ENCODE measurements at regions not wholly inside any gene's neighbourhood (a gene's known extent, or its start where the extent isn't known, plus 50 kb on each side); places are given as distances from the start of the nearest gene placed in this dataset.

DNA sequence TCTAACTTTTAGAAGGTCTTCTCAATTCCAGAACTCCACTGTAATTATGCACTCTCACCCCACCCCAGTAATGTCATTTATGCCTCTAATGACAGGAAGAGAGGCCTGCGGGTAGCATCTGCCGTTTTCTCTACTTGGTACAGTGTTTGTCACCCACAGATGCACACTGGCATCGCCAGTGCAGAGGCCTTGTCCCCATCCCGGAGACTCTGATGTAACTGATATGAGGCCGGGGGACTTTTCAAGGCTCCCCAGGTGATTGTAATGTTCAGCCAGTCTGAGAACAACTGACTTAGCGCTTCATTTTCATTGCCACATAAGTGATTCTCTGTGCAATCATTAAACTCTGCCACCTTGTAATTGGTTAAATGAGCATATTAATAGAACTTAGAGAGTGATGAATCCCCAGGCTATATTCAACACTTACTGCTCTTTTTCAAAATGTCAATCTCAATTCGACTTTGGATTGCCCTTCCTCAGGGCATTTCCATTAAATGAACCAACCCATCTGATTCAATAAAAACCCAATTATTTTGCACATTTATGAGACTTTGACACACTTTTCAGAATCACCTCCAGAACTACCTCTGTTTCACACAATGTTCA is 113.2 kb downstream of the HERPUD2 start:
- no peak overlapping the region for H3K4me3 ChIP-seq (ENCODE audit: low read depth, low read length)

DNA sequence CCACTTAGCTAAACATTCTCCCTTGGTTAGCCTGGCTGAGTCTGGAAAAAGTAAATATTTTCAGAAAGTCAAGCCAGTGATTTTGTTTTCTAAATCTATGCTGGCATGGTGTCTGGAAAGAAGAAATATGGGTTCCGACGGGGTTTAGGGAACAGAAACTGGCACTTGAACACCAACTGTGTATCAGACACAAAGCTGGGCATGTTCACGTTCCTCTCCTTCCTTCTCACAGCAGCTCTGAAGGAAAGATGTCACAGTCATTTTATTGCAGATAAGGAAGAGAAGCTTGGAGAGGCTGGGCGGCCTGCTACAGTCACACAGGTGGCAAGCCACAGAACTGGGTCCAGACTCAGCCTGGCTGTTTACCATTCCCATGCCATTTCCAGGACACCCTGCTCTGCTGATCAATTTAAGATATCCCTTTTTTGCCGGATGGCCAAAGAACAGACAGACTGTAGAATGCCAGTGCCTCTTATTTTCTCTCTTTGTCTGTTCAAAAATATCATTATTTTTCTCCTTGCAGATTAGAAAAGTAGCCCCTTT is 118.8 kb downstream of the HERPUD2 start:
- H3K4me3 ChIP-seq (ENCODE audit: low read depth, low read length): no peak overlapping the region

DNA sequence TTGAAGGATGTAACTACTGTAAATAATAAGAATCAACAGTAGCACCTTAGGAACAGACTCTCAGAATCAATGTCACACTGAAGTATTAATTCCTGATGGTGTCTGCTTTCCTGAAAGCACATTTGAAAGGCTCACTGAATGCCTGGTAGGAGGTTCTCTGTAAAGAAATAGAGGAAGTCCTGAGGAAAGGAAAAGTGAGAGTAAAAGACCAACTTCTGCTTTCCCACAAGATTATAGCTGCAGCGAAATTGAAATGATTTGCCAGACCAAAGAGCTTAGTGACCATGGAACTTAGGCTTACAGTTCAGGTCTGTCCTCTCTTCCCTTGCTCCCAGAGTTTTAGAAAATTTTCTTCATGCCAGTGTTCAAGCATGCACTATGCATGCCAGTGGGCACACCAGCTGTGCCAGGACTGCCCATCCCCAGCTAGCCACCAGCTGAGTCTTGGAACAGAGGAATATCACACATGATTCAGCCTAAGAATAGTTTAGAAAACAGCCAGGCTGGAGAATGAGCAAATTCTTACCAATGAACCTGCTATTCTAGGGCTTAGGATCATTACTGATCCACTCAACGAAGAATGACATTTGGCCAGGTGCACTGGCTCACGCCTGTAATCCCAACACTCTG is 123.2 kb downstream of the HERPUD2 start:
- no peak overlapping the region for H3K4me3 ChIP-seq (ENCODE audit: low read depth, low read length)

DNA sequence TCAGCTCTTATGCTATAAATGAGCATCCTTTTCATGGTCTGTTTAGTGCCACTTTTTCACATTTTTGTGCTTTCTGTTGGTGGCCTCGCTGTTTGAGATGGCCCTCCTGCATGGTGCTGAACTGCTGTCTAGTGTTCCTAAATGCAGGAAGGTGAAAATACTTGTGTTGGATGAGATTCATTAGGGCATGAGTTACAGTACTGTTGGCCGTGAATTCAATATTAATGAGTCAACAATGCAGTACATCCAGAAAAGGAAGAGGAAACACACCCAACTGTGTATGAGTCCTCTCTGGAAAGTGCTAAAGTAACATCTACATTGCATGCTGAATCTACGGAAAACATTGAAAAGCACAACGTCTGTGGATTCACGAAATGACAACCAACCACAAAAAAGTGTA is 124.0 kb downstream of the HERPUD2 start:
- no peak overlapping the region for H3K4me3 ChIP-seq (ENCODE audit: low read depth, low read length)

DNA sequence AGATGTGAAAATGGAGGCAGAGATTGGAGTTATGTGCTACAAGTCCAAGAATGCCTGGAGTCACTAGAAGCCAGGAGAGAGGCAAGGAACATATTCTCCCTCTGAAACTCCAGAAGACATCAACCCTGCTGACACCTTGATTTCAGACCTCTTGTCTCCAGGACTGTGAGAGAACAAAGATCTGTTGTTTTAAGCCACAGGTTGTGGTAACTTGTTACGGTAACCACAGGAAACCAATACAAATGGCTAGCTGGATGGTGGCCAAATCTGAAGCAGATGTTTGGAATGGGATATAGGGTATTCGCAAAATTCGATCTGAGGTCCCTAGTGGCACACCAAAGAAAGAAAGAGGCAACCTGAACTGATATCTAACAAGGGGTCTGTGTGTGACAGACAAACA is 129.0 kb downstream of the HERPUD2 start:
- H3K4me3 ChIP-seq (ENCODE audit: low read depth, low read length): no peak overlapping the region

DNA sequence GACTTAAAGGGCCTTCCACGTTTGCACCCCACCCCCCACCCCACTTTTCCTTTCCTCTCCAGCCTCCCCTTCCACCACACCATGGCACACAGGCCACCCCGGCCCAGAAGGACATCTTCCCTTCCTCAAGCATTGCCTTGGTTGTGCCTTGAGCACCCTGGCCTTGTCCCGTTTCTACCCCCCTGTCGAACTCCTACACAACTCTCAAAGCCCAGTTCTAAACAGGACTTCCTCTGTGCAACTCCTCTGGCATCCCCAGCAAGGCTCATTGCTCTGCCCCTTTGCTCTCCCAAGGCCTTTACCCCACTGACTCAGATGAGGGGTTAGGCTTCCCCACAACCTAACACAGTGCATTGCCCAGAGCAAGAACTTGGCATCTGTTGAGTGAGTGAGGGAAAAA is 136.1 kb downstream of the HERPUD2 start:
- no peak overlapping the region for H3K4me3 ChIP-seq (ENCODE audit: low read depth, low read length)

DNA sequence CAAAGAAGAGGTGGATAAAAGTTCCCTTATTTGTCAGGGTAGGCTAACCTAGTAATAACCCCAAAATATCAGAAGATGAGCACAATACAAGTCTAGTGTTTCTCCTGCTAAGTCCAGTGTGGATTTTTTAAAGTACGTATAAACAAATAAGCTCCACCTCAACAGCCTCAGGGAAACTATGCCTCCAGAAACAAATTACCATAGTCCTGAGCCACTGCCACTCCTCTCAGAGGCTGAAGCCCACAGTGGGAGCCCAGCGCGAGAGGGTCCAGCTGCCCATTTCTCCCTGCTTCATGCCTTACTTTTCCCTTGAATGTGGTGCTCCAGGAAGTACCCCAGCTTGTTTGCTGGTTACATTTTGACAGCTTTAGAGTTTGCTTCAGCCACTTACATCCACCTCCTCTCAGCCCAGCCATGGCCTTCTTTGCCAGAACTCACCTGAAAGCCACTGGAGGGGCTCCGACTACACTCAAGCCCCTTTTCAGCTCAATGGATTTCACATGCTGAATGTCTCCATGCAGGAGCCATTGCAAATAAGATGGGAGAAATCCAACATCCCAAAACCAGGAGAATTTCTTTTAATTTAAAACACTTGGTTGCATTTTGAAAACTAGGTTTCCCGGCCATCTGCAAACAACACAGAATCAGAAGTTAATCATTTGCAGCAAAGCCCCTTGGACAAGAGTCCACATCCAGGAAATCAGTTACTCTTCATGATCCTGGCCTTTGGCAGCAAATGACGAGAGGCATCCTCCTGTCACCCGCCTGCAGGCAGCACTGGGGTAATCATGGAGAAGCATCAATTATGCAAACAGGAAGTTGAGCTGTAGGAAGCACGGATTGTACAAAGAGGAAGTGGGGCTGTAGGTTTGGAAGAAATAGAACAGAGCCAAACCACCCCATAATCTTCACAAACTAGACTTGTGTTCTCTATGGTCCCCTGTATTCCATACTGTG is 138.1 kb downstream of the HERPUD2 start:
- H3K4me3 ChIP-seq (ENCODE audit: low read depth, low read length): no peak overlapping the region

DNA sequence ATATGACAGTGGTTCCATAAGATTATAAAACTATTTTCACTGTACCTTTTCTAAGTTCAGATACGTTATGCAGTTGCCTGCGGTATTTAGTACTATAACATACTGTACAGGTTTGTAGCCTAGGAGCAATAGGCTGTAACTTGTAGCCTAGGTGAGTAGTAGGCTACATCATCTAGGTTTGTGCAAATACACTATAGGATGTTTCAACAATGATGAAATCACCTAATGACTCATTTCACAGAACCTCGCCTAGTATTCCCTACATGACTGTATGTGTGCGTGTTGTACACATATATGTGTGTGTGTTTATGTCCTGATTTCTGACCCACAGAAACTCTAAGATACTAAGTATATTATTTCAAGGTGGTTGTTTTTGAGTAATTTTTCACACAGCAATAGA is 139.0 kb downstream of the HERPUD2 start:
- no peak overlapping the region for H3K4me3 ChIP-seq (ENCODE audit: low read depth, low read length)

DNA sequence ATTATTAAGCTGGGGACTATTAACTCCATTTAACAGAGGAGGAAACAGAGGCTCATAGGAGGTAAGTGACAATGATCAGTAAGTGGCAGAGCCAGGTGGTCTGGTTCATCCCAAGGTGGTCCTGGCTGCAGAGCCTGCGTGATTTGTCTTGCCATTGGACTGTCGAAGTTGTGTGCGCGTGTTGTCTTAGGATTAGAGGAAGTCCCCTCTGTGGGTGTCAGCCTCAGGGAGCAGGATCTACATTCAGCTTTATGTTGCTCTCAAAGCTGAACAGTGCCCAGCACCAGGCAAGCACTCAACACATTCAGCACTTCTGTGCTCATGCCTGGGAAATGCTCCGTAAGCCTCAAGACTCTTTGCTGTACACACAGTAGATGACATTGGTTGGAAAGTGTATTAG is 139.5 kb downstream of the HERPUD2 start:
- no peak overlapping the region for H3K4me3 ChIP-seq (ENCODE audit: low read depth, low read length)

DNA sequence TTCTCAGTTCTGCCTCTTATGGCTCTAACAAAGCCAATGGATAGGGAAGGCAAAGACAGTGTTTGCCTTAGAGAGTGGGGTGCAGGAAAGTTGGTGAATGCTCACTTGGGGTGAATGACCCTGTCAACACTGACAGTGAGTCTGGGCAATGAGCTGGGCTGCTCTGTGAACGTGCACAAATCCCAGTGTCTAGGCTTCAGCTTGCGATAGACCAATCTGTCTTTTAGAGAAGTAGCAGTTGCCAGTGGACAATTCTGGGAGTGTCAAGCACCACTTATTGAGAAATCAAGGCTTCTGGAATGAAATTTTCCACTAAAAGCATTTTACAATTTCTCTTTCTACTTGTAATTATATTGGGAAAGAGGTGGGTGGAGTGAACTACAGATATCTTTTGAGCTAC is 141.4 kb downstream of the HERPUD2 start:
- no peak overlapping the region for H3K4me3 ChIP-seq (ENCODE audit: low read depth, low read length)

DNA sequence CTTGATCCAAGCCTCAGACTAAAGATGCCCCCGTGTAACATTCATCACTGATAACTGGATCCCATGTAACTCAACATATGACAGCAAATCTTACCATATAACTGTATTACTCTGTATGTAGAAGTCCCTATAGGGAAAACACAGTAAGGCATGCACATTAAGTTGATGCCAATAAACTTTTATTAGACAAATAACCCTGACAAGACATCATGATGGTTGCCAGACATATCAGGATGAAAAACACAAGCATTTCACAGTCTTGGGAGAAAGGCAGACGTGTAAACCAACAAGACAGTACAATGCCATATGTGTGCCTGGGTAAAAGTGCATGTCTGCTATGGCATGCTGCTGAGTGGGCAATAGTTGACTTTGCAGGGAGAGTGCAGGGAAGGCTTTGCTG is 142.2 kb downstream of the HERPUD2 start:
- H3K4me3 ChIP-seq (ENCODE audit: low read depth, low read length): no peak overlapping the region

DNA sequence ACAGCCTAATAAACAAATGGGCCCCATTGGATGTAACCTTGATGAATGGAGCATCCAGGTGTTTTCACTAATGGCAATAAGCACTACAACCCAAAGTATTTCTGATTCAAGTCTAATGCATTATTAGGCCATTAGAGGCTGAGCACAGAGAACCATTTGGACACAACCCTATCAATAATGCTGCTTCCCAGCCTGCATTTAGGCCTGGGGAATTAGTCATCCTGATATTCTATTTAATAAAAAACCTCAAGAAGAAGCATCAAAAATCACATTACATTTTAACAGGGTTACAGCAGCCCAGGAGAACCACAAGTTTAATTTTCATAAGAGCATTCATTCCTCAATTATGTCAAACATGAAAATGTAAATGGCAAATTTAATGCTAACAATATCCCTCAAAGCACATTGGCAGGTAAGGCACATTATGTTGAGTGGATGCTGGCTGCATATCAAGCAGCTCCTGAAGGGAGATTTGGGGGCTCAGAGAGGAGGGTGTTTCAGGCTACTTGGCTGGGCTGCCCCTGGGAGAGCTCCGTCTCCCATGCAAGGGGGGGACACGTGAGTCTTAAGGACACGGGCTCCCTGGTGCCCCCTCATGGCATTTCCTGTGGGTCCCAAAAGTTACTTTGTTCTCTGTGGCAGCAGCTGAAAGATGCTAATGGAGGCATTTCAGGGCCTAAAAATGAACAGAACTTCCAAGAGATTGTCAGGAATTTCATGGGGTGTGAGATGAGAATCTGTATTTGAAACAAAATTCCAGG is 143.4 kb downstream of the HERPUD2 start:
- H3K4me3 ChIP-seq (ENCODE audit: low read depth, low read length): no peak overlapping the region

DNA sequence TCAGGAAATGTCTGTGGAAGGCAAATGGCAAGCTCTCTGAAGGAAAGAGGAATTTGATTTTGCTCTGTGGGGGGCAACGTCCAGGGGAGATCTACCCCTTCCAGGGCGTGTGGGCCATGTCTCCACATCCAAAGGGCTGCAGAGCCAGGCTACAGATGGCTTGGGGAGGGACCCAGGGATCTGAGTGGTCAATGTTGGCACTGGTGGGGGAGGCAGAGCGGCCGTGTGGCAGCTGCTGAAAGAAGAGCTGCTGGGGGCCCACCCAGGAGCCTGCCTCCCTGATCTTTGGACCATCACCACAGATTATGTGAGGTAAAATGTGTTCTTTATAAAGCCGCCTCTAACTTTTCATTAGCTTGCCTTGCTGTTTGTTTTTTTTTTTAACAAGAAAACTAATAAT is 144.1 kb downstream of the HERPUD2 start:
- no peak overlapping the region for H3K4me3 ChIP-seq (ENCODE audit: low read depth, low read length)

DNA sequence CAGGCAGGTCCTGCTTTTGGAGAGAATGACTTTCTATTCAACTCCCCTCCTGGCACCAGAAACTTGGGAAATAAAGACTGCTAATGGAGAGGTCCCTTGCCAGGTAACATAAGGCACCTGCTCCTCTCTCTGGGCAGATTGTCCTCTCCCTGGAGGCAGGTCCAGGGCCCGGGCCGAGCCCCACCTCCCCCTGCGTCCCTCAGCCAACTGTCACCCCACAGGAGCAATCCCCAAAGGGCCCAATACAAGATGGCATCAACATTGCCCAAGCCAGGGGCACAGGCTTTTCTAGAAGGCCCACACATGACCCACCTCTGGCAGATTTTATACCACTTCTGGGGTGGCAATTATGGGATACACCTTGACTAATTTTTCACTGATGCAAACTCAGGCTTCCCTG is 145.2 kb downstream of the HERPUD2 start:
- no peak overlapping the region for H3K4me3 ChIP-seq (ENCODE audit: low read depth, low read length)

DNA sequence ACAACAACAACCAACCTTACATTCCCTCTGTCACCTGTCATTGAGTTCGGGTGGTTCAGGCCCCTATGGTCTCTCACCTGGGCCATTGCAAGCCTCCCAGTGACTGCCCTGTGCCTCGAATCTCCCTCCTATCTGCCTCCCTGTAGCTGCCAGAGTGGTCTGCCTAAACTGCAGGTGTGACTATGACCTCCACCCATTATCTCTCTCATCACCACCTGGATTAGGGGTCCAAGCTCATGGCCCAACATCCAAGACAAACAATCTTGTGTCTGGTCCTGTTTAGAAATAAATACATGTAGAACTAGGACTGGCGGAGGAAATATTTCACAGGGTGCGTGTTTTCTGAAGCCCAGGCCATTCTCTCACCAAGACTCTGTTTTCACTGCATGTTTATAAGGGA is 146.6 kb downstream of the HERPUD2 start:
- H3K4me3 ChIP-seq (ENCODE audit: low read depth, low read length): no peak overlapping the region

DNA sequence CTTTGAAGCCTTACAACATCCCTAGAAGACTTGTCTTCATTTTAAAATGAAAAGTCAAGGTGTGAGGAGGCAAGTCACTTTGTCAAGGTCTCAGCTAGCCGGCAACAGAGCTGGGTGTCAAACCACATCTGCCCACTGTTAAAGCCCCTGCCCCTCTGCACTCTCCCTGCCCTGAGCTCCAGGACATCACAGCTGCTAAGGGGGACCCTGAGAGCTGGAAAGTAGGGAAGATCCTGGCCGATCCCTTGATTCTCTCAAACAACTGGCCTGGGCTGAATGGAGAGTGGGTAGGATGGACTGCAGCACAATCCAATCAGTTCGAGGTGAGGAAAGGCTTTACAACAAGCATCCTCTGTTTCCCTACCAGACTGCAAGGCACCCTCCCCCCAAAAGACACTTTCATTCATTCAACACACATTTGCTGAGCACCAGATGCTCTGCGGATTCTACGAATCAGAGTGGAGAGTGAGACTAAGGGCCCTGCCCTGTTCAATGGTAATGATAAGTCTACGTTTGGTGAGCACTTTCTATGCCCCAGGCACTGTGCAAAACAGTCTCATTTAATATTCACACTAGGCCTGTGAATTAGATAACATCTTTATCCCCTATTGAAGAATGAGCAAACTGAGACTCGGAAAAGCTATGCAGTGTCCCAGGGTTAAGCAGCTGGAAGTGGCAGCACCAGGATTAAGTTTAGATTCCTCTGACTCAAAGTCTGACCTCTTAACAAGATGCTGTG is 148.1 kb downstream of the HERPUD2 start:
- no peak overlapping the region for H3K4me3 ChIP-seq (ENCODE audit: low read depth, low read length)

DNA sequence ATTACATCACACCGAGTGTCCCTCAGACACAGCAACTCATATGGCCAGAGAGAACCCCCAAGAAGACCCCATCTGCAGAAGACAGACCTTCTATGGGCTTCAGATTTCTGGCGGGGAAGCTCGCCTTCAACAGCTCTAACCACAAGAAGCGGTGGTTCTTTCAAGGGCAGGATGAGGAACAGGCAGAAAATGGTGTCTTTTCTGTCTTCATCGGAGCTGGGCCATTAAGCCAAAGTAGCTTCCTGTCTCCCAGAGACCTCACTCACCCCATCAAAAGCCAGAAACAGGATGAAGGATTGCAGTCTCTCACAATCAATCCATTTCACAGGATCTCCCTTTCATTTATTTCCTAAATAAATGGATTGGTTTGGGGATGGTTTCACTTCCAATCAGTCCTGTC is 149.1 kb downstream of the HERPUD2 start:
- no peak overlapping the region for H3K4me3 ChIP-seq (ENCODE audit: low read depth, low read length)

DNA sequence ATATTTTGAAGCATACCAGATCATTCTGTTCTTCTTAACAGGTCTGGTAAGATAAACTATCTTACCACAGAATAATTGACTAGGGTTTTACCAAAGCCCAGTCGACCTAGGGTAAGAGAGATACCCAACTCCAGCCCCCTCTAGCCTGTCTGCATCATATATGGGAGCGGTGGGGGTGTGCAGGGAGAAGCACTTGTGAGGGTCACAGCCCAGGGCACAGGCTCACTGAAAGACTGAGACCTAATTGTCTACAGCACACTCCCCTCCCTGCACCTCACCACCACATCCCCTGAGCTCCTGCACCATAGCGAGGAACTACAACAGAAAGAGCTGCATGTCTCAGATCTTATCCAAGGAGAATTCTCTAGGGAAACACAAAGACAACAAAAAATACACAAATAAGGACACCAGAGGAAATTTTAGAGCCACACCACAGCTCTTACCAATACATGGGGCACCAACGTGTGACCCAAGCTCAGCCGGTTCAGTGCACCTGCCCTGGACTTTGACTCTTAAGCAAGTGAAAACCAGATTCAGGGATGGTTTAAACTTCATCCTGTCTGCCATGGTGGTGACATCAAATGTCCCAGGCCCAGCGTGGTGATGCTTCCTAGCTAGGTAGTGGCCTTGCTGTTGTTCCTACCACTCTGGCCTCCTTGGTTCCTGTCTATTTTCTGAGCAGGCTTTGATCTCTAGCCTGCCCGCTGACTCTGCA is 150.8 kb downstream of the HERPUD2 start:
- H3K4me3 ChIP-seq (ENCODE audit: low read depth, low read length): no peak overlapping the region
